Trophoblast cell (in vitro differentiated cells and primary cell): ENCODE measurements at regions not wholly inside any gene's neighbourhood (a gene's known extent, or its start where the extent isn't known, plus 50 kb on each side); places are given as distances from the start of the nearest gene placed in this dataset.
"Not testable (repeated sequence)": the region's sequence is repeated elsewhere in the genome, so short reads cannot be mapped to it uniquely, and the experiment has no call there.

Experiments used
- DNase-seq, 2 donors: peaks; one replicate each; pipeline ENCODE4 v3.0.0-alpha.2; 2016
- H2AFZ ChIP-seq: 2 replicates; pipeline ENCODE4 v1.6.1; 2013; ENCODE audit warnings: low read length, moderate library complexity, mild to moderate bottlenecking; ENCODE audit not compliant: insufficient read depth, poor library complexity
- H2AK5ac ChIP-seq: 2 replicates; pipeline ENCODE4 v1.6.1; 2013; ENCODE audit warnings: mild to moderate bottlenecking, low read length
- H2BK120ac ChIP-seq: 2 replicates; pipeline ENCODE4 v1.6.1; 2013; ENCODE audit warnings: low read length, mild to moderate bottlenecking, moderate library complexity; ENCODE audit not compliant: insufficient read depth, poor library complexity
- H2BK12ac ChIP-seq: 2 replicates; pipeline ENCODE4 v1.6.1; 2013; ENCODE audit warnings: mild to moderate bottlenecking, low read length, moderate library complexity
- H2BK5ac ChIP-seq: 2 replicates; pipeline ENCODE4 v1.6.1; 2013; ENCODE audit warnings: low read length, low read depth, moderate library complexity, mild to moderate bottlenecking; ENCODE audit not compliant: poor library complexity
- H3K14ac ChIP-seq: 2 replicates; pipeline ENCODE4 v1.6.1; 2013; ENCODE audit warnings: mild to moderate bottlenecking, low read length
- H3K18ac ChIP-seq: 2 replicates; pipeline ENCODE4 v1.6.1; 2013; ENCODE audit warnings: mild to moderate bottlenecking, low read length
- H3K23ac ChIP-seq: 2 replicates; pipeline ENCODE4 v1.6.1; 2013; ENCODE audit warnings: low read length
- H3K27ac ChIP-seq: 2 replicates; pipeline ENCODE4 v1.5.1; 2013; ENCODE audit warnings: low read depth, mild to moderate bottlenecking, inconsistent platforms, low read length, moderate library complexity
- H3K27me3 ChIP-seq: 2 replicates; pipeline ENCODE4 v1.6.1; 2013; ENCODE audit warnings: inconsistent platforms, mild to moderate bottlenecking, low read length, moderate library complexity; ENCODE audit not compliant: insufficient read depth
- H3K36me3 ChIP-seq, 2 experiments: 1 replicate in 1 of 2; 2 replicates in 1 of 2; pipeline ENCODE4 v1.6.1; 2013; ENCODE audit warnings: low read length in 2 of 2, mild to moderate bottlenecking in 2 of 2, moderate library complexity in 1 of 2; ENCODE audit not compliant: insufficient read depth in 2 of 2, control insufficient read depth in 1 of 2
- H3K4ac ChIP-seq: 2 replicates; pipeline ENCODE4 v1.6.1; 2013; ENCODE audit warnings: low read depth, mild to moderate bottlenecking, low read length, moderate library complexity
- H3K4me1 ChIP-seq, 2 experiments: 1 replicate in 1 of 2; 2 replicates in 1 of 2; pipeline ENCODE4 v1.6.1; 2013; ENCODE audit warnings: low read length in 2 of 2, mild to moderate bottlenecking in 2 of 2, moderate library complexity in 1 of 2; ENCODE audit not compliant: insufficient read depth in 2 of 2, control insufficient read depth in 1 of 2
- H3K4me2 ChIP-seq: 2 replicates; pipeline ENCODE4 v1.6.1; 2013; ENCODE audit warnings: inconsistent platforms, mild to moderate bottlenecking, low read length, moderate library complexity
- H3K4me3 ChIP-seq: 2 replicates; pipeline ENCODE4 v1.5.1; 2013; ENCODE audit warnings: mild to moderate bottlenecking, low read depth, low read length, inconsistent platforms
- H3K79me1 ChIP-seq: one replicate; pipeline ENCODE4 v1.6.1; 2013; ENCODE audit warnings: low read length
- H3K79me2 ChIP-seq: 2 replicates; pipeline ENCODE4 v1.6.1; 2013; ENCODE audit warnings: low read length, mild to moderate bottlenecking; ENCODE audit not compliant: control insufficient read depth, insufficient read depth, poor library complexity
- H3K9ac ChIP-seq: 2 replicates; pipeline ENCODE4 v1.6.1; 2013; ENCODE audit warnings: mild to moderate bottlenecking, low read length
- H3K9me3 ChIP-seq: 2 replicates; pipeline ENCODE4 v1.6.1; 2013; ENCODE audit warnings: low read depth, mild to moderate bottlenecking, control low read depth, inconsistent platforms, low read length; ENCODE audit not compliant: insufficient read depth
- H4K12ac ChIP-seq: 2 replicates; pipeline ENCODE4 v1.6.1; 2013; ENCODE audit warnings: low read depth, mild to moderate bottlenecking, low read length, moderate library complexity
- H4K8ac ChIP-seq: 2 replicates; pipeline ENCODE4 v1.6.1; 2013; ENCODE audit warnings: low read depth, mild to moderate bottlenecking, low read length, moderate library complexity
- H4K91ac ChIP-seq: one replicate; pipeline ENCODE4 v1.6.1; 2013; ENCODE audit warnings: low read depth, mild to moderate bottlenecking, low read length, moderate library complexity
- WGBS: extraction: QIAGEN DNeasy Blood & Tissue Kit; methylation state at CpG from one replicate; pipeline ENCODE4 v1.1.7; 2013; ENCODE audit warnings: missing lambda C conversion rate; ENCODE audit not compliant: insufficient read length, insufficient coverage; ENCODE audit errors: extremely low coverage; 5-methylcytosine and 5-hydroxymethylcytosine counted together

DNA sequence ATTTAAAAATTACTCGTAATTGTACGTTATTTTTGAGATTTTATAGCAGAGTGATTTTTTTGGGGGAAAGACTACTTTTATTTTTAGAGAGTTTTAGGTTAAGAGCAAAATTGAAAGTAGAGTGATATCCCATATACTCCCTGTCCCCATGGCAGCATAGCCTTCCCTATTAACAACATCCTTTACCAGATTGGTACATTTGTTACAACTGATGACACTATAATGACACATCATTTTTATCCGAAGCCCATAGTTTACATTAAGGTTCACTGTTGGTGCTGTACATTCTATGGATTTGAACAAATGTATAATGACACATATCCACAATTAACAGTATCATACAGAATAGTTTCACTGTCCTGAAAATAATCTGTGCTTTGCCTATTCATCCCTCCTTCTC is 1126.4 kb upstream of the CITED2 start:
- H3K4me2 ChIP-seq = no peak overlapping the region
- H3K9ac ChIP-seq = no peak overlapping the region
- no peak overlapping the region for H2AFZ ChIP-seq
- H3K36me3 ChIP-seq = no peaks in the 10 kb centered on the region
- H3K23ac ChIP-seq = no peak overlapping the region
- no peak for DNase-seq
- H3K9me3 ChIP-seq = no peaks in the 10 kb centered on the region
- H3K4me1 ChIP-seq = no peaks in the 10 kb centered on the region
- no peak overlapping the region for H4K8ac ChIP-seq
- H4K12ac ChIP-seq = no peak overlapping the region
- no peak overlapping the region for H2AK5ac ChIP-seq
- no CpG with 5 or more reads among the region's 3 CpGs for WGBS
- H2BK5ac ChIP-seq = no peak overlapping the region
- H3K18ac ChIP-seq = no peak overlapping the region
- no peak overlapping the region for H3K14ac ChIP-seq
- no peak overlapping the region for H4K91ac ChIP-seq
- no peak overlapping the region for H2BK120ac ChIP-seq
- no peaks in the 10 kb centered on the region for H3K27me3 ChIP-seq
- H2BK12ac ChIP-seq = no peak overlapping the region
- H3K27ac ChIP-seq = no peak overlapping the region
- no peak overlapping the region for H3K4me3 ChIP-seq
- H3K4ac ChIP-seq = no peak overlapping the region
- no peaks in the 10 kb centered on the region for H3K79me1 ChIP-seq
- no peaks in the 10 kb centered on the region for H3K79me2 ChIP-seq

DNA sequence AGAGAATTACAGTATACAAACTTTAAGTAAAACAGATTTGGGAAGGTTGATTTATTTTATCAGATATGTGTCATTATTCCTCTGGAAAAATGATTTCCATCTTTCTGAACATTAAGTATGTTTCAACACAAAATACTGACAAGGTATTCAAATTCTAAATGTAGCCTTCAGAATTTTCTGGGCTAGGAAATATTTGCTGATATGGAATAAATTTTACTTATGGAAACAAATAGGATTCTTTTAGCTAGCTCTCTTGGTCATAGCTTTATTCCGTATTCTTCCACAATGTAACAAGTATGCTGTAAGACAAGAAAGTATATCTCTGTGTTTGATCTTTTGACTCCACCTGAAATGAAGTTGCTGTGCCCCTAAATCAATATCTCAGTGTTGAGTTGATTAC is 1125.2 kb upstream of the CITED2 start:
- Histone ChIP-seq H3K27me3 (no peaks in the 10 kb centered on the region), H3K4ac (no peak overlapping the region), H3K79me2 (no peaks in the 10 kb centered on the region), H2BK5ac (no peak overlapping the region), H3K23ac (no peak overlapping the region), H3K9me3 (no peaks in the 10 kb centered on the region), H2BK120ac (no peak overlapping the region), H4K12ac (no peak overlapping the region), H3K4me3 (no peak overlapping the region), H3K79me1 (no peaks in the 10 kb centered on the region), H4K8ac (no peak overlapping the region), H3K18ac (no peak overlapping the region), H3K9ac (no peak overlapping the region), H2AK5ac (no peak overlapping the region), H2AFZ (no peak overlapping the region), H3K4me2 (no peak overlapping the region), H2BK12ac (no peak overlapping the region), H3K36me3 (no peaks in the 10 kb centered on the region), H3K27ac (no peak overlapping the region), H3K14ac (no peak overlapping the region), H3K4me1 (no peaks in the 10 kb centered on the region), H4K91ac (no peak overlapping the region)
- WGBS = no CpG with 5 or more reads among the region's 1 CpG
- no peak for DNase-seq

GRCh38 chr6:140494321-140495108 is 1120.1 kb upstream of the CITED2 start:
- no peak overlapping the region for H3K18ac ChIP-seq
- peak overlapping the region; percentile 14 for H3K4me2 ChIP-seq
- no peaks in the 10 kb centered on the region for H3K27me3 ChIP-seq
- H3K27ac ChIP-seq = peak overlapping the region; percentile 47
- H3K79me1 ChIP-seq = no peaks in the 10 kb centered on the region
- peak overlapping the region; percentile 51 for H3K14ac ChIP-seq
- H2AK5ac ChIP-seq = no peak overlapping the region
- H2BK120ac ChIP-seq = no peak overlapping the region
- H3K36me3 ChIP-seq = no peaks in the 10 kb centered on the region
- H3K79me2 ChIP-seq = no peaks in the 10 kb centered on the region
- H4K91ac ChIP-seq = no peak overlapping the region
- WGBS = no CpG with 5 or more reads among the region's 8 CpGs
- no peaks in the 10 kb centered on the region for H3K4me1 ChIP-seq
- H3K9ac ChIP-seq = no peak overlapping the region
- DNase-seq = peak; percentile 51 to 91
- H4K12ac ChIP-seq = no peak overlapping the region
- no peak overlapping the region for H2BK5ac ChIP-seq
- no peak overlapping the region for H2AFZ ChIP-seq
- H2BK12ac ChIP-seq = peak overlapping the region; percentile 49
- H3K4me3 ChIP-seq = no peak overlapping the region
- H3K4ac ChIP-seq = no peak overlapping the region
- no peaks in the 10 kb centered on the region for H3K9me3 ChIP-seq
- no peak overlapping the region for H3K23ac ChIP-seq
- H4K8ac ChIP-seq = no peak overlapping the region

GRCh38 chr6:140493470-140493869 is 1119.0 kb upstream of the CITED2 start:
- H2BK5ac ChIP-seq, H3K79me1 ChIP-seq, H2AK5ac ChIP-seq, H3K27me3 ChIP-seq, H4K12ac ChIP-seq, H2BK120ac ChIP-seq, H3K36me3 ChIP-seq, H4K91ac ChIP-seq, H3K4me2 ChIP-seq, H3K27ac ChIP-seq, DNase-seq, H3K9me3 ChIP-seq, H2BK12ac ChIP-seq, H3K79me2 ChIP-seq, H3K23ac ChIP-seq, H3K9ac ChIP-seq, H3K4ac ChIP-seq, H4K8ac ChIP-seq, H2AFZ ChIP-seq, H3K4me1 ChIP-seq, H3K18ac ChIP-seq, H3K14ac ChIP-seq, H3K4me3 ChIP-seq: not testable (repeated sequence)
- WGBS = no CpG with 5 or more reads among the region's 4 CpGs
